ENCODE measurements at regions not wholly inside any gene's neighbourhood (a gene's known extent, or its start where the extent isn't known, plus 50 kb on each side); places are given as distances from the start of the nearest gene placed in this dataset.
A peak's percentile ranks its signal among the peaks of the same experiment; 100 is the strongest.

- Histone ChIP-seq H3K4me3 (no peak overlapping the region), H3K36me3 (no peaks in the 10 kb centered on the region), H3K27ac (peak overlapping the region in 1 of 4 donors; percentile 35), H3K9me3 (peaks cover 0 to 4% (median 0%) of the 10 kb centered on the region in 4 donors), H3K4me1 (peaks cover 0 to 34% (median 20%) of the 10 kb centered on the region in 4 donors), H3K27me3 (no peaks in the 10 kb centered on the region)
- DNase-seq = no peak
- 82 to 86% methylated on average over 5 of the region's 5 CpGs for WGBS, 2 donors
- TF ChIP-seq POLR2AphosphoS5 (IDR thresholded peaks at IDR 0.05) (no peak), CTCF (IDR thresholded peaks at IDR 0.05) (no peak), POLR2A (IDR thresholded peaks at IDR 0.05) (no peak), EP300 (IDR thresholded peaks at IDR 0.05) (no peak)
- intact Hi-C loops (cut with DNase I) = no loop called here
Observed at GRCh38 chr10:3914733-3915132, 129.7 kb upstream of the KLF6 start.

GRCh38 chr10:3911713-3912442, 126.9 kb upstream of the KLF6 start:
- Histone ChIP-seq H3K4me1 (peaks cover 0 to 40% (median 27%) of the 10 kb centered on the region in 4 donors), H3K9me3 (no peaks in the 10 kb centered on the region), H3K27me3 (no peaks in the 10 kb centered on the region), H3K36me3 (no peaks in the 10 kb centered on the region), H3K4me3 (peak overlapping the region in 1 of 4 donors; percentile 31), H3K27ac (peak overlapping the region; percentile 57 to 79 (median 66))
- intact Hi-C loops (cut with DNase I) = no loop called here
- 81 to 86% methylated on average over 13 of the region's 13 CpGs for WGBS, 2 donors
- TF ChIP-seq POLR2A (IDR thresholded peaks at IDR 0.05) (no peak), EP300 (IDR thresholded peaks at IDR 0.05) (no peak), POLR2AphosphoS5 (IDR thresholded peaks at IDR 0.05) (peak in 1 of 4 donors; percentile 17), CTCF (IDR thresholded peaks at IDR 0.05) (no peak)
- DNase-seq = no peak

GRCh38 chr10:3911241-3911640, 126.2 kb upstream of the KLF6 start:
- 88 to 89% methylated on average over 6 of the region's 6 CpGs for WGBS, 2 donors
- Histone ChIP-seq H3K4me1 (peaks cover 0 to 40% (median 29%) of the 10 kb centered on the region in 4 donors), H3K36me3 (no peaks in the 10 kb centered on the region), H3K27me3 (no peaks in the 10 kb centered on the region), H3K4me3 (peak overlapping the region in 1 of 4 donors; percentile 31), H3K9me3 (no peaks in the 10 kb centered on the region), H3K27ac (peak overlapping the region; percentile 57 to 79 (median 66))
- no peak for DNase-seq
- TF ChIP-seq CTCF (IDR thresholded peaks at IDR 0.05) (no peak), EP300 (IDR thresholded peaks at IDR 0.05) (no peak), POLR2A (IDR thresholded peaks at IDR 0.05) (no peak), POLR2AphosphoS5 (IDR thresholded peaks at IDR 0.05) (no peak)
- intact Hi-C loops (cut with DNase I) = no loop called here

GRCh38 chr10:3909339-3909738, 124.3 kb upstream of the KLF6 start:
- no peak for TF ChIP-seq POLR2AphosphoS5 (IDR thresholded peaks at IDR 0.05)
- no peak for TF ChIP-seq EP300 (IDR thresholded peaks at IDR 0.05)
- TF ChIP-seq CTCF (IDR thresholded peaks at IDR 0.05) = no peak
- no peak for TF ChIP-seq POLR2A (IDR thresholded peaks at IDR 0.05)
- intact Hi-C loops (cut with DNase I) = no loop called here
- Histone ChIP-seq H3K27ac (no peak overlapping the region), H3K9me3 (no peaks in the 10 kb centered on the region), H3K4me3 (no peak overlapping the region), H3K27me3 (no peaks in the 10 kb centered on the region), H3K36me3 (no peaks in the 10 kb centered on the region), H3K4me1 (peaks cover 0 to 34% (median 30%) of the 10 kb centered on the region in 4 donors)
- WGBS, 2 donors = 93 to 95% methylated on average over 14 of the region's 14 CpGs
- DNase-seq = no peak

All from sigmoid colon (tissue), 6 donors.